Vagina (tissue), 2 donors: ENCODE measurements at regions not wholly inside any gene's neighbourhood (a gene's known extent, or its start where the extent isn't known, plus 50 kb on each side); places are given as distances from the start of the nearest gene placed in this dataset.
A peak's percentile ranks its signal among the peaks of the same experiment; 100 is the strongest.

Source experiments
- DNase-seq, 2 donors: peaks; one replicate each; pipeline ENCODE4 v3.0.0-alpha.2; 2017; ENCODE audit errors: extremely low spot score in 2 of 2
- H3K27ac ChIP-seq: fragments of 200-600 bp; sonication (generic); one replicate; pipeline ENCODE4 v1.5.1; 2019
- H3K27me3 ChIP-seq: fragments of 200-600 bp; sonication (generic); one replicate; pipeline ENCODE4 v1.5.1; 2019
- H3K36me3 ChIP-seq, 2 donors: fragments of 200-600 bp; sonication (generic); one replicate each; pipeline ENCODE4 v1.5.1; 2017 to 2019
- H3K4me1 ChIP-seq: fragments of 200-600 bp; sonication (generic); one replicate; pipeline ENCODE4 v1.5.1; 2019
- H3K4me3 ChIP-seq, 2 donors: fragments of 200-600 bp; sonication (generic); 1 replicate in 1 of 2; 2 replicates in 1 of 2; pipeline ENCODE4 v1.5.1; 2016 to 2019
- H3K9me3 ChIP-seq: fragments of 200-600 bp; sonication (generic); one replicate; pipeline ENCODE4 v1.5.1; 2019
- CTCF ChIP-seq, 3 experiments: fragments of 450-650 bp in 2 of 3; fragments of 200-600 bp in 1 of 3; sonication (generic) in 1 of 3; IDR thresholded peaks; one replicate each; pipeline ENCODE4 v1.5.1; 2017 to 2019; ENCODE audit warnings: antibody characterized with exemption in 3 of 3, mild to moderate bottlenecking in 2 of 3, moderate library complexity in 2 of 3
- POLR2A ChIP-seq, 2 donors: fragments of 450-650 bp; IDR thresholded peaks; one replicate each; pipeline ENCODE4 v1.6.1; 2017; ENCODE audit warnings: antibody characterized with exemption in 2 of 2, mild to moderate bottlenecking in 2 of 2, moderate library complexity in 2 of 2
- POLR2AphosphoS5 ChIP-seq, 2 donors: sonication (generic); formaldehyde crosslinking; IDR thresholded peaks; one replicate each; pipeline ENCODE4 v1.9.0; 2017; ENCODE audit warnings: antibody characterized with exemption in 2 of 2, mild to moderate bottlenecking in 2 of 2, low read depth in 1 of 2; ENCODE audit not compliant: insufficient read depth in 1 of 2
- intact Hi-C: fragments of 100-400 bp; cut with DNase I; formaldehyde crosslinking; loops from one replicate; pipeline ENCODE4 v1.15.1; 2023

- H3K36me3 ChIP-seq, result no peaks in the 10 kb centered on the region
- H3K27ac ChIP-seq, result peak overlapping the region; percentile 71
- intact Hi-C loops, result no loop called here
- H3K4me3 ChIP-seq, result no peak overlapping the region
- H3K4me1 ChIP-seq, result no peaks in the 10 kb centered on the region
- peak in 1 of 2 donors; percentile 75 for TF ChIP-seq POLR2AphosphoS5 (IDR thresholded peaks at IDR 0.05; ENCODE audit: insufficient read depth in 1 of 2, low read depth in 1 of 2)
- no peak for TF ChIP-seq CTCF (IDR thresholded peaks at IDR 0.05)
- H3K27me3 ChIP-seq, result no peaks in the 10 kb centered on the region
- DNase-seq, result no peak
- no peaks in the 10 kb centered on the region for H3K9me3 ChIP-seq
Measured at GRCh38 chr2:150619607-150620330, 132.3 kb upstream of the RND3 start.

GRCh38 chr2:150618245-150618895, 130.9 kb upstream of the RND3 start:
- no peak for DNase-seq
- Histone ChIP-seq H3K27me3 (no peaks in the 10 kb centered on the region), H3K4me3 (no peak overlapping the region), H3K36me3 (no peaks in the 10 kb centered on the region), H3K4me1 (no peaks in the 10 kb centered on the region), H3K27ac (no peak overlapping the region), H3K9me3 (no peaks in the 10 kb centered on the region)
- TF ChIP-seq POLR2AphosphoS5 (IDR thresholded peaks at IDR 0.05; ENCODE audit: insufficient read depth in 1 of 2, low read depth in 1 of 2), result no peak
- TF ChIP-seq POLR2A (IDR thresholded peaks at IDR 0.05), result no peak
- TF ChIP-seq CTCF (IDR thresholded peaks at IDR 0.05), result no peak
- intact Hi-C loops, result no loop called here

GRCh38 chr2:150617351-150617978, 130.0 kb upstream of the RND3 start:
- H3K4me3 ChIP-seq, result no peak overlapping the region
- H3K4me1 ChIP-seq, result peaks cover 5% of the 10 kb centered on the region
- no peaks in the 10 kb centered on the region for H3K9me3 ChIP-seq
- no peaks in the 10 kb centered on the region for H3K27me3 ChIP-seq
- H3K27ac ChIP-seq, result no peak overlapping the region
- no peaks in the 10 kb centered on the region for H3K36me3 ChIP-seq
- intact Hi-C loops, result no loop called here
- no peak for TF ChIP-seq POLR2A (IDR thresholded peaks at IDR 0.05)
- TF ChIP-seq POLR2AphosphoS5 (IDR thresholded peaks at IDR 0.05; ENCODE audit: insufficient read depth in 1 of 2, low read depth in 1 of 2), result no peak
- TF ChIP-seq CTCF (IDR thresholded peaks at IDR 0.05), result no peak
- DNase-seq, result no peak

- TF ChIP-seq CTCF (IDR thresholded peaks at IDR 0.05) (no peak), POLR2AphosphoS5 (IDR thresholded peaks at IDR 0.05; ENCODE audit: insufficient read depth in 1 of 2, low read depth in 1 of 2) (no peak), POLR2A (IDR thresholded peaks at IDR 0.05) (no peak)
- Histone ChIP-seq H3K9me3 (no peaks in the 10 kb centered on the region), H3K4me3 (no peak overlapping the region), H3K27me3 (no peaks in the 10 kb centered on the region), H3K36me3 (no peaks in the 10 kb centered on the region), H3K4me1 (peaks cover 13% of the 10 kb centered on the region), H3K27ac (peak overlapping the region; percentile 47)
- DNase-seq, result no peak
- intact Hi-C loops, result no loop called here
Measured at GRCh38 chr2:150612957-150613710, 125.7 kb upstream of the RND3 start.
